ENCODE measurements at regions not wholly inside any gene's neighbourhood (a gene's known extent, or its start where the extent isn't known, plus 50 kb on each side); places are given as distances from the start of the nearest gene placed in this dataset.

DNA sequence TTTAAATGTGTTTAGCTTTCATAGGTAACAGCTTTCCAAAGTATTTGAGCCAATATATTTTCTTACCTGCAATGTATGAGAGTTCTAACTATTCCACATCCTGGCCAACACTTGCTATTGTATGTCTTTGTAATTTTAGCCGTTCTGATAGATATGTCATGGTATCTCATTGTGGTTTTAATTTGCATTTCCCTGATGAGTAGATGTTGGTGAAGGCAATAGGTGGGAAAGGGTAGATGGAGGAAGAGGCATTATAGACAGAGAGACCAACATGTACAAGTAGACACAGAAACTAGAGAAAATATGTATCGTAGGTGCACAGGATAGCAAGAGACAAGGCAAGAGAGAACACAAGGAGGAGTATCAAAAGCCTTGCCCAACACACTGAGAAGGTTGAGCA, 54.8 kb upstream of the CCDC71L start:
- no peak for TF ChIP-seq EP300 (IDR thresholded peaks at IDR 0.05)
- TF ChIP-seq, protein P1, sequence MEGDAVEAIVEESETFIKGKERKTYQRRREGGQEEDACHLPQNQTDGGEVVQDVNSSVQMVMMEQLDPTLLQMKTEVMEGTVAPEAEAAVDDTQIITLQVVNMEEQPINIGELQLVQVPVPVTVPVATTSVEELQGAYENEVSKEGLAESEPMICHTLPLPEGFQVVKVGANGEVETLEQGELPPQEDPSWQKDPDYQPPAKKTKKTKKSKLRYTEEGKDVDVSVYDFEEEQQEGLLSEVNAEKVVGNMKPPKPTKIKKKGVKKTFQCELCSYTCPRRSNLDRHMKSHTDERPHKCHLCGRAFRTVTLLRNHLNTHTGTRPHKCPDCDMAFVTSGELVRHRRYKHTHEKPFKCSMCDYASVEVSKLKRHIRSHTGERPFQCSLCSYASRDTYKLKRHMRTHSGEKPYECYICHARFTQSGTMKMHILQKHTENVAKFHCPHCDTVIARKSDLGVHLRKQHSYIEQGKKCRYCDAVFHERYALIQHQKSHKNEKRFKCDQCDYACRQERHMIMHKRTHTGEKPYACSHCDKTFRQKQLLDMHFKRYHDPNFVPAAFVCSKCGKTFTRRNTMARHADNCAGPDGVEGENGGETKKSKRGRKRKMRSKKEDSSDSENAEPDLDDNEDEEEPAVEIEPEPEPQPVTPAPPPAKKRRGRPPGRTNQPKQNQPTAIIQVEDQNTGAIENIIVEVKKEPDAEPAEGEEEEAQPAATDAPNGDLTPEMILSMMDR (IDR thresholded peaks at IDR 0.05) = no peak
- no peak for TF ChIP-seq POLR2A (IDR thresholded peaks at IDR 0.05)

Data from upper lobe of left lung (tissue), 4 donors.